ENCODE measurements at regions not wholly inside any gene's neighbourhood (a gene's known extent, or its start where the extent isn't known, plus 50 kb on each side); places are given as distances from the start of the nearest gene placed in this dataset.
"Not testable (repeated sequence)": the region's sequence is repeated elsewhere in the genome, so short reads cannot be mapped to it uniquely, and the experiment has no call there.

GRCh38 chr4:188942606-188943005 lies 803.4 kb downstream of the TRIML1 start:
- Mint-ChIP-seq H3K9me3 (peaks cover 12% of the 10 kb centered on the region), H3K4me3 (no peak overlapping the region), H3K4me1 (no peaks in the 10 kb centered on the region), H3K36me3 (no peaks in the 10 kb centered on the region), H3K27ac (no peak overlapping the region), H3K27me3 (no peaks in the 10 kb centered on the region)
- no peak for DNase-seq
- CTCF ChIA-PET: no interaction called here

GRCh38 chr4:188949596-188949995 lies 810.4 kb downstream of the TRIML1 start:
- CTCF ChIA-PET: no interaction called here
- Mint-ChIP-seq H3K36me3 (no peaks in the 10 kb centered on the region), H3K4me1 (no peaks in the 10 kb centered on the region), H3K27me3 (no peaks in the 10 kb centered on the region), H3K9me3 (peaks cover 8% of the 10 kb centered on the region), H3K27ac (no peak overlapping the region), H3K4me3 (no peak overlapping the region)
- DNase-seq: no peak

GRCh38 chr4:188955066-188955465 lies 815.8 kb downstream of the TRIML1 start:
- no peak for DNase-seq
- Mint-ChIP-seq H3K4me3 (no peak overlapping the region), H3K4me1 (no peaks in the 10 kb centered on the region), H3K27me3 (no peaks in the 10 kb centered on the region), H3K36me3 (no peaks in the 10 kb centered on the region), H3K9me3 (peaks cover 19% of the 10 kb centered on the region), H3K27ac (no peak overlapping the region)
- CTCF ChIA-PET: no interaction called here

GRCh38 chr4:188956566-188956965 lies 817.3 kb downstream of the TRIML1 start:
- no peaks in the 10 kb centered on the region for H3K27me3 Mint-ChIP-seq
- H3K4me1 Mint-ChIP-seq: no peaks in the 10 kb centered on the region
- H3K4me3 Mint-ChIP-seq: no peak overlapping the region
- H3K27ac Mint-ChIP-seq: no peak overlapping the region
- DNase-seq: no peak
- H3K36me3 Mint-ChIP-seq: no peaks in the 10 kb centered on the region
- CTCF ChIA-PET: no interaction called here
- peaks cover 27% of the 10 kb centered on the region for H3K9me3 Mint-ChIP-seq

GRCh38 chr4:188958346-188958745 lies 819.1 kb downstream of the TRIML1 start:
- H3K4me1 Mint-ChIP-seq: no peaks in the 10 kb centered on the region
- DNase-seq: no peak
- H3K4me3 Mint-ChIP-seq: no peak overlapping the region
- peaks cover 37% of the 10 kb centered on the region for H3K9me3 Mint-ChIP-seq
- H3K27me3 Mint-ChIP-seq: no peaks in the 10 kb centered on the region
- H3K36me3 Mint-ChIP-seq: no peaks in the 10 kb centered on the region
- CTCF ChIA-PET: no interaction called here
- no peak overlapping the region for H3K27ac Mint-ChIP-seq

- no peak for DNase-seq
- H3K27me3 Mint-ChIP-seq: no peaks in the 10 kb centered on the region
- no peaks in the 10 kb centered on the region for H3K4me1 Mint-ChIP-seq
- CTCF ChIA-PET: no interaction called here
- H3K27ac Mint-ChIP-seq: no peak overlapping the region
- H3K36me3 Mint-ChIP-seq: no peaks in the 10 kb centered on the region
- H3K9me3 Mint-ChIP-seq: peaks cover 34% of the 10 kb centered on the region
- H3K4me3 Mint-ChIP-seq: no peak overlapping the region
These were observed 820.2 kb downstream of the TRIML1 start for GRCh38 chr4:188959424-188959823.

- H3K9me3 Mint-ChIP-seq: peaks cover 34% of the 10 kb centered on the region
- H3K27me3 Mint-ChIP-seq: no peaks in the 10 kb centered on the region
- CTCF ChIA-PET: no interaction called here
- no peak for DNase-seq
- H3K4me1 Mint-ChIP-seq: no peaks in the 10 kb centered on the region
- H3K27ac Mint-ChIP-seq: no peak overlapping the region
- no peak overlapping the region for H3K4me3 Mint-ChIP-seq
- no peaks in the 10 kb centered on the region for H3K36me3 Mint-ChIP-seq
These were observed 821.3 kb downstream of the TRIML1 start for GRCh38 chr4:188960411-188961093.

GRCh38 chr4:188971125-188971524 lies 831.9 kb downstream of the TRIML1 start:
- Mint-ChIP-seq H3K4me3 (no peak overlapping the region), H3K9me3 (peaks cover 10% of the 10 kb centered on the region), H3K4me1 (no peaks in the 10 kb centered on the region), H3K27me3 (no peaks in the 10 kb centered on the region), H3K36me3 (no peaks in the 10 kb centered on the region), H3K27ac (no peak overlapping the region)
- CTCF ChIA-PET: no interaction called here
- DNase-seq: no peak

- H3K4me3 Mint-ChIP-seq: no peak overlapping the region
- no peaks in the 10 kb centered on the region for H3K36me3 Mint-ChIP-seq
- CTCF ChIA-PET: no interaction called here
These were observed 836.0 kb downstream of the TRIML1 start for GRCh38 chr4:188975271-188975670.

GRCh38 chr4:188976644-188977115 lies 837.4 kb downstream of the TRIML1 start:
- Mint-ChIP-seq H3K9me3 (peaks cover 5% of the 10 kb centered on the region), H3K4me1 (no peaks in the 10 kb centered on the region), H3K36me3 (no peaks in the 10 kb centered on the region), H3K27me3 (no peaks in the 10 kb centered on the region), H3K27ac (no peak overlapping the region), H3K4me3 (no peak overlapping the region)
- no peak for DNase-seq
- CTCF ChIA-PET: no interaction called here

More at GRCh38 chr4:188975271-188975670, 836.0 kb downstream of the TRIML1 start:
- no peaks in the 10 kb centered on the region for H3K27me3 Mint-ChIP-seq
- DNase-seq: no peak
- no peaks in the 10 kb centered on the region for H3K4me1 Mint-ChIP-seq
- no peak overlapping the region for H3K27ac Mint-ChIP-seq
- H3K9me3 Mint-ChIP-seq: peaks cover 5% of the 10 kb centered on the region

- DNase-seq, H3K27me3 Mint-ChIP-seq, H3K9me3 Mint-ChIP-seq, H3K4me1 Mint-ChIP-seq, H3K27ac Mint-ChIP-seq, CTCF ChIA-PET, H3K4me3 Mint-ChIP-seq, H3K36me3 Mint-ChIP-seq: not testable (repeated sequence)
These were observed 838.0 kb downstream of the TRIML1 start for GRCh38 chr4:188977232-188977631.

GRCh38 chr4:188984518-188984917 lies 845.3 kb downstream of the TRIML1 start:
- CTCF ChIA-PET: no interaction called here
- Mint-ChIP-seq H3K36me3 (no peaks in the 10 kb centered on the region), H3K27ac (no peak overlapping the region), H3K9me3 (peaks cover 13% of the 10 kb centered on the region), H3K4me1 (no peaks in the 10 kb centered on the region), H3K4me3 (no peak overlapping the region), H3K27me3 (no peaks in the 10 kb centered on the region)
- no peak for DNase-seq

GRCh38 chr4:188986271-188986689 lies 847.0 kb downstream of the TRIML1 start:
- no peak for DNase-seq
- Mint-ChIP-seq H3K9me3 (peaks cover 13% of the 10 kb centered on the region), H3K4me3 (no peak overlapping the region), H3K27ac (no peak overlapping the region), H3K27me3 (no peaks in the 10 kb centered on the region), H3K36me3 (no peaks in the 10 kb centered on the region), H3K4me1 (no peaks in the 10 kb centered on the region)
- CTCF ChIA-PET: no interaction called here

GRCh38 chr4:188987011-188987410 lies 847.8 kb downstream of the TRIML1 start:
- no peak for DNase-seq
- no peaks in the 10 kb centered on the region for H3K4me1 Mint-ChIP-seq
- H3K9me3 Mint-ChIP-seq: peaks cover 13% of the 10 kb centered on the region
- CTCF ChIA-PET: no interaction called here
- no peaks in the 10 kb centered on the region for H3K27me3 Mint-ChIP-seq
- H3K27ac Mint-ChIP-seq: no peak overlapping the region
- H3K4me3 Mint-ChIP-seq: no peak overlapping the region
- H3K36me3 Mint-ChIP-seq: no peaks in the 10 kb centered on the region

- H3K4me1 Mint-ChIP-seq: no peaks in the 10 kb centered on the region
- CTCF ChIA-PET: no interaction called here
- H3K36me3 Mint-ChIP-seq: no peaks in the 10 kb centered on the region
- H3K9me3 Mint-ChIP-seq: peaks cover 16% of the 10 kb centered on the region
- H3K27ac Mint-ChIP-seq: no peak overlapping the region
- H3K27me3 Mint-ChIP-seq: no peaks in the 10 kb centered on the region
- no peak for DNase-seq
- no peak overlapping the region for H3K4me3 Mint-ChIP-seq
These were observed 848.9 kb downstream of the TRIML1 start for GRCh38 chr4:188988131-188988530.

- no peak for DNase-seq
- H3K9me3 Mint-ChIP-seq: peaks cover 14% of the 10 kb centered on the region
- H3K27ac Mint-ChIP-seq: no peak overlapping the region
- no peaks in the 10 kb centered on the region for H3K36me3 Mint-ChIP-seq
- H3K4me1 Mint-ChIP-seq: no peaks in the 10 kb centered on the region
- H3K4me3 Mint-ChIP-seq: no peak overlapping the region
- CTCF ChIA-PET: no interaction called here
- H3K27me3 Mint-ChIP-seq: no peaks in the 10 kb centered on the region
These were observed 850.1 kb downstream of the TRIML1 start for GRCh38 chr4:188989371-188989770.
